ENCODE measurements at regions not wholly inside any gene's neighbourhood (a gene's known extent, or its start where the extent isn't known, plus 50 kb on each side); places are given as distances from the start of the nearest gene placed in this dataset.

GRCh38 chr5:36392818-36393217 lies 91.1 kb upstream of the RANBP3L start:
- TF ChIP-seq POLR2A (IDR thresholded peaks at IDR 0.05; ENCODE audit: low read length) (no peak), GATA1 (IDR thresholded peaks at IDR 0.05; ENCODE audit: low read depth, low read length) (no peak)
